Fibroblast of lung (primary cell): ENCODE measurements at regions not wholly inside any gene's neighbourhood (a gene's known extent, or its start where the extent isn't known, plus 50 kb on each side); places are given as distances from the start of the nearest gene placed in this dataset.
A peak's percentile ranks its signal among the peaks of the same experiment; 100 is the strongest.

Source experiments
- DNase-seq, 2 donors: peaks; one replicate each; pipeline versions ENCODE4 v3.0.0 to v3.0.0-alpha.2; 2010; ENCODE audit warnings: low read depth in 2 of 2
- H2AFZ ChIP-seq: 2 replicates; pipeline ENCODE4 v1.5.1; 2012; ENCODE audit warnings: low read length, control low read depth, inconsistent platforms
- H3K27ac ChIP-seq: 2 replicates; pipeline ENCODE4 v1.5.1; 2011; ENCODE audit warnings: low read length, control low read depth; ENCODE audit not compliant: insufficient read depth
- H3K27me3 ChIP-seq: 2 replicates; pipeline ENCODE4 v1.5.1; 2011; ENCODE audit warnings: mild to moderate bottlenecking, low read length; ENCODE audit not compliant: control insufficient read depth, insufficient read depth
- H3K36me3 ChIP-seq: 2 replicates; pipeline ENCODE4 v1.5.1; 2011; ENCODE audit warnings: low read length; ENCODE audit not compliant: control insufficient read depth, insufficient read depth
- H3K4me1 ChIP-seq: 2 replicates; pipeline ENCODE4 v1.5.1; 2011; ENCODE audit warnings: low read length; ENCODE audit not compliant: control insufficient read depth, insufficient read depth; ENCODE audit errors: extremely low read depth
- H3K4me2 ChIP-seq: 2 replicates; pipeline ENCODE4 v1.5.1; 2011; ENCODE audit warnings: low read length, control low read depth; ENCODE audit not compliant: insufficient read depth; ENCODE audit errors: extremely low read depth
- H3K4me3 ChIP-seq, 4 experiments: fragments of 200-600 bp in 1 of 4; sonication (generic) in 1 of 4; replicated peaks in 1 of 4; 2 replicates each; pipeline ENCODE4 v1.5.1; 2011 to 2016; ENCODE audit warnings: low read length in 4 of 4, low read depth in 3 of 4, mild to moderate bottlenecking in 3 of 4, control low read depth in 2 of 4, inconsistent platforms in 1 of 4, mixed read lengths in 1 of 4; ENCODE audit not compliant: insufficient read depth in 1 of 4; ENCODE audit errors: control extremely low read depth in 1 of 4
- H3K79me2 ChIP-seq: 2 replicates; pipeline ENCODE4 v1.5.1; 2012; ENCODE audit warnings: mild to moderate bottlenecking, low read length, inconsistent platforms; ENCODE audit not compliant: control insufficient read depth, insufficient read depth
- H3K9ac ChIP-seq: 2 replicates; pipeline ENCODE4 v1.5.1; 2011; ENCODE audit warnings: mild to moderate bottlenecking, low read length, control low read depth; ENCODE audit not compliant: insufficient read depth
- H3K9me3 ChIP-seq: 2 replicates; pipeline ENCODE4 v1.5.1; 2012; ENCODE audit warnings: low read depth, low read length; ENCODE audit not compliant: control insufficient read depth, insufficient read depth
- H4K20me1 ChIP-seq: 2 replicates; pipeline ENCODE4 v1.5.1; 2011; ENCODE audit warnings: low read length; ENCODE audit not compliant: control insufficient read depth, insufficient read depth; ENCODE audit errors: extremely low read depth
- EZH2 ChIP-seq: IDR thresholded peaks from 2 replicates; pipeline ENCODE4 v1.5.1; 2012; ENCODE audit warnings: low read length, control low read depth, mild to moderate bottlenecking; ENCODE audit errors: missing control alignments
- TF ChIP-seq, protein P1 (sequence below), 2 donors: IDR thresholded peaks in 1 of 2; conservative IDR thresholded peaks in 1 of 2; 1 replicate in 1 of 2; 2 replicates in 1 of 2; pipeline ENCODE4 v1.5.1; 2011 to 2012; ENCODE audit warnings: low read length in 2 of 2, control low read depth in 1 of 2, inconsistent platforms in 1 of 2, low read depth in 1 of 2, mild to moderate bottlenecking in 1 of 2

DNA sequence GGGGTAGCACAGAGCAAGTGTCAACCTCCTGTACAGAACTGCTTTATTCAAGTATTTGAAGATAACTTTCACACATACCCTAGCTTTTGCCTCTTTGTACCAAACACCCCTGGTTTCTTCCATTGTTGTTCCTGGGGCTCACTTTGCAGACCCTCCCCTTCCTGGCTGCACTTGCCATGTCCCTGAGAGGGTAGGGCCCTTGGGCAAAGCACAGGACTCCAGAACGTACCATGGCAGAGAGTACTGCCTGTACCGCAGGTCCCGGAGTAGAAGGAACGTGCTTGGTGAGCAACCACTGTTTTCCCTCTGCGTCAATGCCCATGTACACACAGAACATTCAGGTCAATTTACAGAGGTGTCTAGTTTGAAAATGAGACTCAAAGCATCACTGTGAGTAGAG, 290.4 kb downstream of the EN1 start:
- TF ChIP-seq, protein P1, sequence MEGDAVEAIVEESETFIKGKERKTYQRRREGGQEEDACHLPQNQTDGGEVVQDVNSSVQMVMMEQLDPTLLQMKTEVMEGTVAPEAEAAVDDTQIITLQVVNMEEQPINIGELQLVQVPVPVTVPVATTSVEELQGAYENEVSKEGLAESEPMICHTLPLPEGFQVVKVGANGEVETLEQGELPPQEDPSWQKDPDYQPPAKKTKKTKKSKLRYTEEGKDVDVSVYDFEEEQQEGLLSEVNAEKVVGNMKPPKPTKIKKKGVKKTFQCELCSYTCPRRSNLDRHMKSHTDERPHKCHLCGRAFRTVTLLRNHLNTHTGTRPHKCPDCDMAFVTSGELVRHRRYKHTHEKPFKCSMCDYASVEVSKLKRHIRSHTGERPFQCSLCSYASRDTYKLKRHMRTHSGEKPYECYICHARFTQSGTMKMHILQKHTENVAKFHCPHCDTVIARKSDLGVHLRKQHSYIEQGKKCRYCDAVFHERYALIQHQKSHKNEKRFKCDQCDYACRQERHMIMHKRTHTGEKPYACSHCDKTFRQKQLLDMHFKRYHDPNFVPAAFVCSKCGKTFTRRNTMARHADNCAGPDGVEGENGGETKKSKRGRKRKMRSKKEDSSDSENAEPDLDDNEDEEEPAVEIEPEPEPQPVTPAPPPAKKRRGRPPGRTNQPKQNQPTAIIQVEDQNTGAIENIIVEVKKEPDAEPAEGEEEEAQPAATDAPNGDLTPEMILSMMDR (conservative IDR thresholded peaks at IDR 0.05 in 1 of 2, IDR thresholded peaks at IDR 0.05 in 1 of 2; ENCODE audit: low read depth in 1 of 2, low read length in 2 of 2) = no peak
- TF ChIP-seq EZH2 = no peak
- Histone ChIP-seq H3K4me3 (no peak overlapping the region), H2AFZ (no peak overlapping the region), H3K4me1 (no peaks in the 10 kb centered on the region), H3K36me3 (no peaks in the 10 kb centered on the region), H4K20me1 (no peaks in the 10 kb centered on the region), H3K9ac (no peak overlapping the region), H3K27me3 (no peaks in the 10 kb centered on the region), H3K27ac (no peak overlapping the region), H3K9me3 (no peaks in the 10 kb centered on the region), H3K79me2 (no peaks in the 10 kb centered on the region), H3K4me2 (no peak overlapping the region)
- DNase-seq = no peak

DNA sequence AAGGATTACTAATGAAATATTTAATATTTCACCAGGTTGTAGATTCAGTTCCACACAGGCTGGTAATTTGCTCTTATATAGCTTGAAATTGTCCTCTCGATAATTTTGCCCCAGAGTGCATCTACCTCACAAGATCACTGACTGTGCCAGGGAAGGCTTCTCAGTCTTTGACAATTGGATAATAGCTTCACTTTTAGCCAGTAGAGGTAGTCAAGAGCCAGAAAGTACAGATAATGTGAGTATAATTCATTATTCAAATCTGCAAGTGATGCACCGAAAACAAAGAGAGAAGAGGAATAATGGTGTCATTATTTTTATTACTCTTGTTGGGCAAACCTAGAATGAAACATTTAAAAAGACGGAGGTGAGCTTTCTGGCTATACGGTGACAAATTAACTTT, 292.8 kb downstream of the EN1 start:
- peak; percentile 2 to 6 for DNase-seq
- no peak overlapping the region for H2AFZ ChIP-seq
- H3K27me3 ChIP-seq = no peaks in the 10 kb centered on the region
- no peak overlapping the region for H3K9ac ChIP-seq
- H3K4me3 ChIP-seq = no peak overlapping the region
- TF ChIP-seq EZH2 = no peak
- TF ChIP-seq, protein P1 (conservative IDR thresholded peaks at IDR 0.05 in 1 of 2, IDR thresholded peaks at IDR 0.05 in 1 of 2; ENCODE audit: low read depth in 1 of 2, low read length in 2 of 2) = peak in 1 of 2 donors; percentile 13
- H3K27ac ChIP-seq = no peak overlapping the region
- no peaks in the 10 kb centered on the region for H4K20me1 ChIP-seq
- no peaks in the 10 kb centered on the region for H3K4me1 ChIP-seq
- no peaks in the 10 kb centered on the region for H3K9me3 ChIP-seq
- H3K36me3 ChIP-seq = no peaks in the 10 kb centered on the region
- no peak overlapping the region for H3K4me2 ChIP-seq
- no peaks in the 10 kb centered on the region for H3K79me2 ChIP-seq

DNA sequence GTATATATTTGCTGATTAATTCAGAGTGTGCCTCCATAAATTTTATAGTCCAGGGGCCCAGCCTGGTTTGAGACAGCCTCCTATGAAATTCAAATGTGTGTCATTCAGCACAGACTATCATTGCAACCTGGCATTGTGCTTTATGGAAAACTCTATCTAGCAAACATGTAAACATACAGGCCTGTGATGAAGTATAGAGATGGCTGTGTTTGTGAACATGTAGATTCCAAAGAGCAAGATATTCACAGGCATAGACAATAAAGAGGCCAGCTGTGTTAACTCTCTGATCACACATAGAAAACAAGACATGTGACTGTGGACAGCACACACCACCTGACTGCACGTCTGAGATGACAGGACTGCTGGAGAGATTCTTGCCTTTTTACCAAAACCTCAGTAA, 297.9 kb downstream of the EN1 start:
- no peak overlapping the region for H3K9ac ChIP-seq
- H3K36me3 ChIP-seq = no peaks in the 10 kb centered on the region
- H4K20me1 ChIP-seq = no peaks in the 10 kb centered on the region
- no peak overlapping the region for H3K4me2 ChIP-seq
- no peak for DNase-seq
- H3K79me2 ChIP-seq = no peaks in the 10 kb centered on the region
- H3K27ac ChIP-seq = no peak overlapping the region
- no peak overlapping the region for H3K4me3 ChIP-seq
- H2AFZ ChIP-seq = no peak overlapping the region
- no peaks in the 10 kb centered on the region for H3K27me3 ChIP-seq
- TF ChIP-seq EZH2 = no peak
- TF ChIP-seq, protein P1 (conservative IDR thresholded peaks at IDR 0.05 in 1 of 2, IDR thresholded peaks at IDR 0.05 in 1 of 2; ENCODE audit: low read depth in 1 of 2, low read length in 2 of 2) = no peak
- H3K4me1 ChIP-seq = no peaks in the 10 kb centered on the region
- H3K9me3 ChIP-seq = no peaks in the 10 kb centered on the region
